K562 (cell line): ENCODE measurements at regions not wholly inside any gene's neighbourhood (a gene's known extent, or its start where the extent isn't known, plus 50 kb on each side); places are given as distances from the start of the nearest gene placed in this dataset.

Experiments used
- POLR2H ChIP-seq: IDR thresholded peaks from 2 replicates; pipeline ENCODE4 v1.6.1; 2016; ENCODE audit warnings: missing genetic modification characterization, low read depth, mild to moderate bottlenecking, control low read depth, missing compliant biosample characterization, moderate library complexity
- ZNF384 ChIP-seq: IDR thresholded peaks from 2 replicates; pipeline ENCODE4 v1.6.1; 2012; ENCODE audit warnings: low read depth, low read length, improper control_type of control experiment
- TF ChIP-seq, protein P1 (sequence below), 2 experiments: fragments of 450-650 bp; IDR thresholded peaks; 2 replicates each; pipeline ENCODE4 v1.6.1; 2016; ENCODE audit warnings: mild to moderate bottlenecking in 2 of 2, borderline replicate concordance in 1 of 2, low read depth in 1 of 2, moderate library complexity in 1 of 2

DNA sequence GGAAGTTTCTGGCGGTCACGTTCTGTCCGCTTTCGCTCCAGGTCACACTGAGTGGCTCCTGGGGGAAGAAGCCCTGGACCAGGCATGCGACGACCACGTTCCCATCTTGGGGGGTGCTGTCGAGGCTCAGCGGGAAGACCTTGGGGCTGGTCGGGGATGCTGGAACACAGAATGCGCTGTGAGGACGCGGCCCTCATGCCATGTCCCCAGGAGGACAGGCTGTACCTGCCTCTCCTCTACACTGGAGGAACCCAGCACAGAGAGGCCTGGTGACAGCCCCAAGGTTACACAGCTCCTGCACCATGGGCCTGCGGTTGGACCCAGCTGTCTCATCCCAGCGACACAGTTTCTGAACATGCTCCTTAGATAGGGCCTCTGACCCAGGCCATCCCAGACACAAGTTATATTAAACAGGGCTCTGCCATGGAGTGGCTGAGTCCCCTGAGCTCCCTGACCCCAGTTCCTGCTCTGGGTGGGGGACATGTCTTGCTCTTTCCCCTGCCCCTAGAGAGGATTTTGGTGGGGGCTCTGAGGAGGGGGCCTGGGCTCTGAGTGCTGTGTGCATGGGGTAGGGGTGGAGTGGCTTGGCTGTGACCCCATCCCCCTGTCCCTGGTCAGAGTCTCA, 62.0 kb downstream of the TMEM121 start (continued):
- TF ChIP-seq, protein P1, sequence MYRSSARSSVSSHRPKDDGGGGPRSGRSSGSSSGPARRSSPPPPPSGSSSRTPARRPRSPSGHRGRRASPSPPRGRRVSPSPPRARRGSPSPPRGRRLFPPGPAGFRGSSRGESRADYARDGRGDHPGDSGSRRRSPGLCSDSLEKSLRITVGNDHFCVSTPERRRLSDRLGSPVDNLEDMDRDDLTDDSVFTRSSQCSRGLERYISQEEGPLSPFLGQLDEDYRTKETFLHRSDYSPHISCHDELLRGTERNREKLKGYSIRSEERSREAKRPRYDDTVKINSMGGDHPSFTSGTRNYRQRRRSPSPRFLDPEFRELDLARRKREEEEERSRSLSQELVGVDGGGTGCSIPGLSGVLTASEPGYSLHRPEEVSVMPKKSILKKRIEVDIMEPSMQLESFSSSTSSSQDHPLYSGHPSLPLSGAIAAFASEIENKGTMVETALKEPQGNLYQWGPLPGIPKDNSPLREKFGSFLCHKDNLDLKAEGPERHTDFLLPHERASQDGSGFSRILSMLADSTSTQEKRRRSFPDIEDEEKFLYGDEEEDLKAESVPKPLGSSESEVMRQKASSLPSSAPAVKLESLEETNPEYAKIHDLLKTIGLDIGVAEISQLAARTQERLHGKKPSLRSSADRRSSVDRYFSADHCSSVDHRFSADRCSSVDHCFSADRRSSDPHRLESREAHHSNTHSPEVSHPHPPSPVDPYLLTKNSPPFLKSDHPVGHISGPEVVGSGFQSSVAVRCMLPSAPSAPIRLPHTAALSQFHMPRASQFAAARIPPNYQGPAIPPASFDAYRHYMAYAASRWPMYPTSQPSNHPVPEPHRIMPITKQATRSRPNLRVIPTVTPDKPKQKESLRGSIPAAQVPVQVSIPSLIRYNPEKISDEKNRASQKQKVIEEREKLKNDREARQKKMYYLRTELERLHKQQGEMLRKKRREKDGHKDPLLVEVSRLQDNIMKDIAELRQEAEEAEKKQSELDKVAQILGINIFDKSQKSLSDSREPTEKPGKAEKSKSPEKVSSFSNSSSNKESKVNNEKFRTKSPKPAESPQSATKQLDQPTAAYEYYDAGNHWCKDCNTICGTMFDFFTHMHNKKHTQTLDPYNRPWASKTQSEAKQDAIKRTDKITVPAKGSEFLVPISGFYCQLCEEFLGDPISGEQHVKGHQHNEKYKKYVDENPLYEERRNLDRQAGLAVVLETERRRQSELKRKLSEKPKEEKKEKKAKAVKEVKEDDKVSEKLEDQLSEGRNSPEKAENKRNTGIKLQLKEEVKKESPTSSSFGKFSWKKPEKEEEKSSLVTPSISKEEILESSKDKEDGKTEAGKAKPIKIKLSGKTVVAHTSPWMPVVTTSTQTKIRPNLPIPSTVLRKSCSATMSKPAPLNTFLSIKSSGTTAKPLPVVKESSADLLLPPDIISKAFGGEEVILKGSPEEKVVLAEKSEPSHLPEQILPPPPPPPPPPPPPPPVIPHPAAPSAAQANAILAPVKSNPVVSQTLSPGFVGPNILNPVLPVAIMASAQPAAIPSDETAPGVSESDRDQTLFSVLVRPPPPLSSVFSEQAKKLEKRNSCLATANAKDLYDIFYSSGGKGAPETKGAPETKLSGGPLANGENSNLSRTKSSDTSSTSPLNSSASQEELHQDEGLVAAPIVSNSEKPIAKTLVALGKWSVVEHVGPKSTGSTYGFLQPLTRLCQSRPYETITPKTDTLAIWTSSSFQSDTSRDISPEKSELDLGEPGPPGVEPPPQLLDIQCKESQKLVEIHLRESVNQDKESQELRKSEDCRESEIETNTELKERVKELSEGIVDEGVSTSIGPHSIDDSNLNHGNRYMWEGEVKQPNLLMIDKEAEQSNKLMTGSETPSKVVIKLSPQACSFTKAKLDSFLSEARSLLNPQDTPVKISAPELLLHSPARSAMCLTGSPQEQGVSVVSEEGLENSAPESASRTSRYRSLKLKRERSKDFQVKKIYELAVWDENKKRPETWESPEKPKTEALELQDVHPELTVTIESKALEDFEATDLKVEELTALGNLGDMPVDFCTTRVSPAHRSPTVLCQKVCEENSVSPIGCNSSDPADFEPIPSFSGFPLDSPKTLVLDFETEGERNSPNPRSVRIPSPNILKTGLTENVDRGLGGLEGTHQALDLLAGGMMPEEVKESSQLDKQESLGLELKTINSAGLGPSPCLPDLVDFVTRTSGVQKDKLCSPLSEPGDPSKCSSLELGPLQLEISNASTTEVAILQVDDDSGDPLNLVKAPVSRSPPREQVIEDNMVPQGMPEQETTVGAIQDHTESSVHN (IDR thresholded peaks at IDR 0.05; ENCODE audit: borderline replicate concordance in 1 of 2, low read depth in 1 of 2) = no peak
- TF ChIP-seq ZNF384 = no peak
- no peak for TF ChIP-seq POLR2H
